Hindlimb muscle (tissue), 1 donor: ENCODE measurements at regions not wholly inside any gene's neighbourhood (a gene's known extent, or its start where the extent isn't known, plus 50 kb on each side); places are given as distances from the start of the nearest gene placed in this dataset.

Experiments
- DNase-seq: peaks from one replicate; pipeline ENCODE4 v3.0.0-alpha.2; 2013

GRCh38 chr2:550860-551567 lies 126.2 kb downstream of the TMEM18 start:
- DNase-seq: no peak

DNA sequence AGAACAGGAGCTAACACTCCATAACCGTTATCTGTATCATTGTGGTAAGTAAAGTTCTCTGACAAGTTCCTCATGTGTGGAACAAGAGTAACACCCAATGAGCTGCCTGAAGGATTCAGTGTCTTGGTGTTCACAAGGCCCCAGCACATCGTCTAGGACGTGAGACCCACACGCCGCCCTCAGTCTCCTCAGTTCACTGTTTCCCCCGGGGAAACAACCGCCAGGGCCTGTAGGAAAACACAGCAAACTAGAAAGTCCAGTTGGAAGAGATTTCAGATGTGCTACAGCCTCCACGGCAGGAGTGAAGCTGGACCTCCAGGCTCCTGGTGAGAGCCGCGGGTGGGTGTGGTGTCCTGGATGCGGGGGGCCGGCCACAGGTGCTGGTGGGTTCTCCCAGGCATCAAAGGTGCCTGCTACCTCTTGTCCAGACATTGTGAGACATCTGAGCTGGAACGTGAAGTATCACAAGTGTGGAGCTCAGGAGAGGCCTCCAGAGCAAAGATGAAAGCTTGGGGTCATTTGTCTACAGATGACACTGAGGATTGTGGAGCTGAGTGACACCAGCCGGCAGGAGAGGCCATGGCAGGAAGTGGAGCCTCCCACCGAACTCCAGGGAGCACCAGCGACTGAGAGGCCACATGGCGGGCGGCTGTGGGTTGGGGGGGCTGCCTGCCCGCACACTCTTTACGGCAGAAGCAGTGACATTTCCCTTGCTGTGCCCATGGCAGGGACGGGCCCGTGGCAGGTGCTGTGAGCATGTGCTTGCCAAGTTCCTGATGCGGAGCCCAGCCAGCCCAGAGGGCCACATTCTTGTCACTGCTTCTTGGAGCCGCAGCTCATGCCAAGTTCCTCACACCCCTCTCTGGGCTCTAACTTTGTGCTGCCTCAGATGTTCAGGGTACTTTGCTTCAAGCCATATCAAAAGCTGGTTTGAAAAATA lies 131.2 kb downstream of the TMEM18 start:
- no peak for DNase-seq

DNA sequence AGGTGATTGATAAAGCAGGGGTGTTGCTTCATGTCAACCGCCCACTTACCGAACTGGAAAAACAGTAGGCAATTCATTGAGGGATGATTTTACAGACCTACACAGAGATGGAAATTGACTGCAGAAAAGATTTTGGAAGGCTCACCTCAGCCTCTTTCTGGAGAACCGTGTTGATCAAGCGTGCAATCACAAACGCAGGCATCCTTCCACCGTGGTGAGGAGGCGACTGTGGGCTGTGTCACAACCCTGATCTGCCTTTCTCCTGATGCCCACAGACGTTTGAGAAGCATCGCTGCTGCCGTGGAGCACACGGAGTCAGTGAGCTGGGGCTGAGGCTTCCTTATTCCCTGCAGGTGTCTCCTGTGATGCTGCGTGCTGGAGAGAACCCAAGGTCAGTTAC lies 132.0 kb downstream of the TMEM18 start:
- DNase-seq: no peak

GRCh38 chr2:538646-539045 lies 138.6 kb downstream of the TMEM18 start:
- DNase-seq: no peak

- no peak for DNase-seq
Measured at GRCh38 chr2:535222-535621, 142.0 kb downstream of the TMEM18 start.

- no peak for DNase-seq
Measured at GRCh38 chr2:529852-530251, 147.4 kb downstream of the TMEM18 start.

DNA sequence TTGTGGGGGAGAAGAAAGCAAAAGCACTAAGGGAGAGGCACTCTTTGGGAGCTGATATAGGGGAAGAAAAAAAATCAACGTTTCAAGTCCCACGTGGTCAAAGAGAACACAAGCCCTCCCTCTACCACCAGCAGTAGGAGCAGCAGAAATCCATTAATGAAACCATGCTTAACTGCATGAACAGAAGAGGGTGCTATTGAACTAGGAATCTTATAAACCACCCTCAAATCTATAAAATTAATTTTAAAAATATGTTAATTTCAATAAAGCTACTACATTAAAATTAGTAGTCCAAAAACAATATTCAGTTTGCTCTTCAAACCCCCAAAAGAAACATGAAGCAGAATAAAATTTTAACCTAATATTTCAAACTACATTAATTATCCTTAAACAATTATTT lies 147.8 kb downstream of the TMEM18 start:
- no peak for DNase-seq

- no peak for DNase-seq
Measured at GRCh38 chr2:527581-527980, 149.6 kb downstream of the TMEM18 start.

GRCh38 chr2:526918-527317 lies 150.3 kb downstream of the TMEM18 start:
- no peak for DNase-seq

DNA sequence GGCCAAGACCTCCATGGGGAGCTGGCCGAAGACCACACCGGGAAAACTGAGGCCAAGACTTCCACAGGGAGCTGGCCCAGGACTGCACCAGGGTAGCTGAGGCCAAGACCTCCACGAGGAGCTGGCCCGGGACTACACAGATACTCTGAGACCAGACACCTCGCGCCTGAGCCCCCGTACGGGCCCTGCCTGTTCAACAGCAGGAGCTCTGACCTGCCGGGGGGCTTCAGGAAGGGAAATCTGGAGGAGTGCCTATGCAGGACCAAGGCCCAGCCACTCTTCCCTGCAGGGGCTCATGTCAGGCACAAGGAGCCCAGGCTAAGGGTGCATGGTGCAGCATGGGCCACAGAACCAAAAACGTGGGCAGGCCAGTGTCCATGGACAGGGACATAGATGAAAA lies 151.6 kb downstream of the TMEM18 start:
- no peak for DNase-seq

DNA sequence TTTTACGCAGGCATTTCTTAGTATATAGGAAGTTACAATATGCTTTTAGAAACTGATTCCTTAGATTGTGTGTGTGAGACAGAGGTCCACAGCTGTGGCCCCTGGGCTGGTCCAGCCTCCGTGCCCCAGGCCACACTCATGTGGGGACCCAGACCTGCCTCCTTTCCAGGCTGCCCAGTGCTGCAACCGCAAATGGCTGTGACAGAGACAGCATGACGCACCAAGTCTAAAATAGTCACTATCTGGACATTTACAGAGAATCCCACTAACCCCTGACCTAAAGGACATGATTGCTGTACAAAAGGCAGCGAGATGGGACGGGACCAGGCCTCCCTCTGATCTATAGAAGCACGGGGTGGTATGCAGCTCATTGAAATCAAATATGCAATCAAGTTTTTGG lies 152.2 kb downstream of the TMEM18 start:
- no peak for DNase-seq

- no peak for DNase-seq
Measured at GRCh38 chr2:524442-524841, 152.8 kb downstream of the TMEM18 start.

DNA sequence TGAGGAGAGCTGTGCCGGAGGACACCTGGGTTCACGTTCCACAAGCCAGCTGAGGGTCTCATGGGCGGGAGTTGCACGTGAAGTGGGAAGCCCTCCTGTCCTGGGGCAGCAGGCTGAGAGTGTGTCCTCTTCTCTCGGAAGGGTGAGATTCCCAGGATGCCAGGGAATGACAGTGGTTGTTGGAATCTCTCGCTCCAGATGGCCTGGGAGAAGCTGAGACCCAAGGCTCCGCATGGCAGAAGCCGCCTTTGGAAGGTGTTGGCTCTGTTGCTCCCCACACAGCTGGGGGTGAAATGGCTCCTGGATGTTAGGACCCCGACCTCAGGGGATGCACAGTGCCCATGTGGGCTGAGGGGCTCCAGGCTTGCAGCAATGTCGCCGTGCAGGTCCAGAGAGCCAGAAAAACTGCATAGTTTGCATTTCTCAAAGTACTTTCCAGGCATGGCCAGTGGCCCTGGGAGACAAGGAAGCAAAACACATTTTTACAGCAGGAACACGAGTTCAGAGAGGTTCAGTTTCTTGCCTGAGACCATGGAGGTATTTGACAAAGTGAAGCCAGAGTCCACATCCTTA lies 153.4 kb downstream of the TMEM18 start:
- DNase-seq: no peak

DNA sequence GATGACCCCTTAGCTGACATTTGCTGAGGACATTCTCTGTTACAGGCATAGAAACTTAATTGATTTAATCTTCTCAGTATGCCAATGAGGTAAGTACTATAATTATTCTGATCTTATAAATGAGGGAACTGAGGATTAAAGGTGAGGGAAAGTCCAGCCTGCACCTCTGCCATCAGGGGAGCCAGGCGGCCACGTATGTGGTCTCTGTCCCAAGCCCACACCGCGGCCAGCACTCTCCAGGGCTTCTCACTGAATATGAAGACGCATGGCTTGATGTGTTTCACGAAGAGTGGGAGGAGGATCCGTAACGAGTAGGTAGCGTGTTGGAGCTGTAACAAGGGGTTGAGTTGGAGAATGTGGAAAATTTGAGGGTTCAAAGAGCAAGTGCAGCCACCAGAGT lies 154.4 kb downstream of the TMEM18 start:
- DNase-seq: no peak

DNA sequence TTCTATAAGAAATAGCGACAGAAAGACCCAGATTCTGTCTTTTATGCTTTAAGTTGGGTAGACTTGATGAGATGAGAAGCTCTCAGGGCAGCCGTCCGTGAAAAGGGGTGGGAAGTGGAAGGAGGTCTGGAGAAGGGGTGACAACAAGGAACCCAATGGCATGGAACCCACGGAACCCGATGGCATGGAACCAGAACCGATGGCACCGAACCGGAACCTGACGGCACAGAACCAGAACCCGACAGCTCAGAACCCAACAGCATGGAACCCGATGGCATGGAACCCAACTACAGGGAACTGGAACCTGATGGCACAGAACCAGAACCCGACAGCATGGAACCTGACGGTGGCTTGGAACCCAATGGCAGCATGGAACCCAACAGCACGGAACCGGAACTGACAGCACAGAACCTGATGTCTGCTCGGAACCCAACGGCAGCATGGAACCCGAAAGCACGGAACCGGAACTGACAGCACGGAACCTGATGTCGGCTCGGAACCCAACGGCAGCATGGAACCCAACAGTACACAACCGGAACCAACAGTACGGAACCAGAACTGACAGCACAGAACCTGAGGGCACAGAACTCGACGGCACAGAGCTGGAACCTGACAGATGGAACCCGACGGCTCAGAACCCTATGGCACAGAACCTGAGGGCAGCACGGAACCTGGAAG lies 155.2 kb downstream of the TMEM18 start:
- no peak for DNase-seq

GRCh38 chr2:520663-521340 lies 156.4 kb downstream of the TMEM18 start:
- no peak for DNase-seq

DNA sequence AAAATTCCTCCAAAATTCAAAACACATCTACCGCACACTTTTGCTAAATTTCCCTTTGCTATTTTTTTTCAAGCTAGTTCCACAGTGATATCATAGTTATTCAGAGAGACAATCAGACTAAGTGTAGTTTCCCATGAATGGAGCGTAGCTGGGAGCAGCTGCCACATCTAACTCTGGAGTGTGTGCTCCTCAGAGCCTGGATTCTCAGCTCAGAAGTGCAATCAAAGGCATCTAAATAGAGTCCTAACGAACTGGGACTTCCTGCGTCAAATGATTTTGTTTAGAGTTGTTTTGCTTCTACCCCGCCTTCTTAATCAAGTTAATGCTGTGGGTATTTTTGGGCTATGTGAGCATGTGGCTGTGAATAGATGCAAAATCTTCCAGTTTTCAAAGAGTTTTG lies 160.3 kb downstream of the TMEM18 start:
- DNase-seq: no peak

GRCh38 chr2:516131-516530 lies 161.1 kb downstream of the TMEM18 start:
- no peak for DNase-seq

- DNase-seq: no peak
Measured at GRCh38 chr2:515441-516127, 161.6 kb downstream of the TMEM18 start.

DNA sequence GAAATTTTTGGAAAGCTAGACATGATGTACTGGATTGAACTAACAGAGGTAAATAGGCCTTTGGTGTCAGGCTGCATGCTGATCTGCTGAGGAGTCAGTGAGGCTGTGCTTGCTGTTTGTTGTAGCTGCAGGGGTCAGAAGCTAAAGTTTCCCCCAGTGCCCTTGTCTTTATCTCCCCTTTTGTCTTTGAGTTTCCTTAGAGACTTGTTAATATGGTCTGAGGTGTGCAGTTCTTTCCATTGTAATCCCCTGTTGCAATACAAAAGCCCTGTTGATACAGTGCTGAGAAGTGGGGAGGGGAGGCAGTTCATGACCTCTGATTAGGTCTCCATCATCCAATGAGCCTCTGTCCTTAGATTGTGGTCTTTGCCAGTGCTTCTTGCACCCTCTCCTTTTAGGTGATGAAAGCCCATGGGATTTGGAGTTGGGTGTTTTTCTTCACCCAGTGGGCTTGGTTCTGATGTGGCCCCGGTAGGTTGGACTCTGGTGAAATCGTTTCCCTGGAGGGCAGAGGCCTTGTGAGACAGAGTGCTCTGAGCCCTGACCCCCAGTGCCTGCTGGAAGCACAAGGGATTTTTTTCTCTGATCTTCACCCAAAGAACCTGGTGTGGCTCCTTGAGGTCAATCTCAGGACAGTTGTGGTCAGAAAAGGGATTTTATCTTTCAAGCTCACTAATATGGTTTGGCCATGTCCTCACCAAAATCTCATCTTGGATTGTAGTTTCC lies 163.1 kb downstream of the TMEM18 start:
- DNase-seq: no peak

- no peak for DNase-seq
Measured at GRCh38 chr2:510839-511238, 166.4 kb downstream of the TMEM18 start.
